HG02759 (cell line): ENCODE measurements at regions not wholly inside any gene's neighbourhood (a gene's known extent, or its start where the extent isn't known, plus 50 kb on each side); places are given as distances from the start of the nearest gene placed in this dataset.
A peak's percentile ranks its signal among the peaks of the same experiment; 100 is the strongest.
"Not testable (repeated sequence)": the region's sequence is repeated elsewhere in the genome, so short reads cannot be mapped to it uniquely, and the experiment has no call there.

Source experiments
- ATAC-seq: cut with Tn5 transposase; IDR thresholded peaks from one replicate; pipeline ENCODE4 v1.9.1; 2021; ENCODE audit warnings: mild to moderate bottlenecking, moderate library complexity; ENCODE audit not compliant: unreplicated experiment

DNA sequence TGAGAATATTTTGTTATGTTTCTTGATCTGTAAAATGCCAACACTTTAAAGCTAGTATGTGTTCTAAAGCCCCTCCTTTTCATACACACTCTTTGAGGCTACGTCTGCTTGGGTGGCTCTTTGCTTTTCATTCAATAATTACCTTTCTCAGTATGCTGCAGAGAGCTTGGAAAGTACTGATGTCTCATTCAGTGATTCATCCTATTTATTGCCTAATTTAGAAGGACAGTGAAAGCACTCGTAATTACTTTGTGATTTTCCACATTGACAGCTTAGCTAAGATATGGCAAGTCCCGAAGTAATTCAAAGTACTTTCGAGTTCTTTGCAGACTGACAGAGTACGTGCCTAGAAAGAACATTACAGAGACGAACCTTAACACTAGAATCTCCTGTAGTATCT is 57.2 kb downstream of the BMP15 start:
- no peak for ATAC-seq

DNA sequence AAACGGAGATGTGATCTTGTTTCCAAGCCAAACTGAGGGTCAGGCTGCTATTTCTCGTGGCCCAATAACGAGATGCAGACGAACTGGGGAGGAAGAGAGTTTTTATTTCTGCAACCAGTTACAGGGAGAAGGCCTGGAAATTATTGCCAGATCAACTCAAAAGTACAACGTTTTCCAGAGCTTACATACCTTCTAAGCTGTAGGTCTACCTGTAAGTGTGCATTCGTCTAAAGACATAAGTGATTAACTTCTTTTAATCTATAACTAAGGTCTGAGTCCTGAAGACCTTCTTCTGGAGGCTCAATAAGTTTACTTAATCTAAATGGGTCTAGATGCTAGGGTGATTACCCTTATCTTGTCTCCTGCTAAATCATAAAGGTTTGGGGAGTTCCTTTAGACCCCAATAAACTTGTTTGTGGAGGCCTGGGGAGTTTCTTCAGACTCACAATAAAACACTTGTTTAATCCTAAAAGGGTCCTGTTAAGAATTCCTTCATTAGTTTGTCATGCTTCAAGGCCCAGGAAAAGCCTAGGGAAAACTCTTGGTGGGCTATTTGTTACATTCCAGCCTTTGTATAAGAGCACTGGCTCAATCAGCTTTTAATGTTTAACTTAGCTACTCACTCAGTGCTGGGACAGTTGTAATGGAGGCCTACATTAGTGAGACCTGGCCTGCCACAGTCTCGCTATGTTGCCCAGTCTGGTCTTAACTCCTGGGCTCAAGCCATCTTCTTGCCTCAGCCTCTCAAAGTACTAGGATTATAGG is 58.5 kb downstream of the BMP15 start:
- not testable (repeated sequence) for ATAC-seq

DNA sequence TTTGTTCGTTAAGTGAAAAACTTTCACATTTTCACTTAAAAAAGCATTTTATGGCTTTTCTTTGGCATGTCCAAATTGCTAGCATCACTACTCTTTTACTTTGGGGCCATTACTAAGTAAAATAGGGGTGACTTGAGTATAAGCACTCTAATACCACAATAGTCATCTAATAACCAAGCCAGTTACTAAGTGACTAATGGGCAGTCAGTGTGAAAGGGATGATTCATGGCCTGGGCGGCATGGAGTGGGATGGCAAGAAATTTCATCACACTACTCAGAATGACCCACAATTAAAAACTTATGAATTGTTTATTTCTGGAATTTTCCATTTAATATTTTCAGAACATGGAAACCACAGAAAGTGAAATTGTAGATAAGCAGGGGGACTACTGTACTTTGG is 60.9 kb downstream of the BMP15 start:
- no peak for ATAC-seq

DNA sequence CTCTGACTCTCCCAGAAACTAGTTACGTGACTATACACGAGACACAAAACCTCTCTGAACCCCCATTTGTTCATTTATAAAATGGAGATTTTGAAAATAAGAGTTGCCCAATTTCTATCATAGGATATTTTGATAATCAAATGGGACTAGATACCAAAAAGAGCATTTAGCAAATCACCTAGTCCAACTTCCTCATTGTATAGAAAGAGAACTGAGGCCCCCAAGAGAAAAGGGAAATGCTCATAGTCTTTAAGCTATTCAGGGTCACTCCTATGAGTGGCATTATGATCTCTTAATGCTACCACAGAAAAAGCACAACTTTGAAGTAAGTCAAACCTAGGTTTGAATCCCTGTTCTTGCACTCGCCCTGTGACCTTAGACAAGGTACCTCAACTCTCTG is 62.7 kb downstream of the BMP15 start:
- no peak for ATAC-seq

DNA sequence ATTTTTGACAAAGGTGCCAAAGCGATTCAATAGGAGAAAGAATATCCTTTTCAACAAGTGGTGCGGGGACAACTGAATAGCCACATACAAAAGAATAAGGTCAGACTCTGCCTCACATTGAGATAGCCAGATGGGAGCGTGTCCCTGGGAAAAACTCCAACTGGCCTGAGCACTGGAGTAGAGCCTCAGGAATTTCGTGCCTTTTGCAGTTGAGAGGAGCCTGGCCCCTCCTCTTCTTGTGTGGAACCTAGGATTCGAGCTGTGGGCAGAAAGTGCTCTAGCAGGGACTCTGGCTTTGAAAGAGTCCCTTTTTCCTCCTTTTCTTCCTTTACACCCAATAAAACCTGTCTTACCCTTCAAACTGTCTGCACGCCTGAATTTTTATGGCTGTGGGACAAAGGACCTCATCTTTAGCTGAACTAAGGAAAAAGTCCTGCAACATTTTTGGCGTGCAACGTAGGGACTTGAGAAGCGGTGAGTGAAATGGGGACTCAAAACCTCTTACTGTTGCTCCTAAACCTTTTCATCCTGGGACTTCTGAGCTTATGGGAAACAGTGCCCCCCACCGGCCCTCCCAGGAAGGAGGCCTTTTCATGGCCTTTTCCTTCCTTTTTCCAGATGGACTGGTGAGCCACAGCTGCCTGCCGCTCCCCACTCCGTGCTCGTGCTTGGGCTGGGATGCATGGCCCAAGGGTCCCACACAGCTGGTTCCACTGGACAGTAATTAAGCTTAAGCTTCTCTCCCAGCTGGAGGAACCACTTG is 68.6 kb downstream of the BMP15 start:
- no peak for ATAC-seq

DNA sequence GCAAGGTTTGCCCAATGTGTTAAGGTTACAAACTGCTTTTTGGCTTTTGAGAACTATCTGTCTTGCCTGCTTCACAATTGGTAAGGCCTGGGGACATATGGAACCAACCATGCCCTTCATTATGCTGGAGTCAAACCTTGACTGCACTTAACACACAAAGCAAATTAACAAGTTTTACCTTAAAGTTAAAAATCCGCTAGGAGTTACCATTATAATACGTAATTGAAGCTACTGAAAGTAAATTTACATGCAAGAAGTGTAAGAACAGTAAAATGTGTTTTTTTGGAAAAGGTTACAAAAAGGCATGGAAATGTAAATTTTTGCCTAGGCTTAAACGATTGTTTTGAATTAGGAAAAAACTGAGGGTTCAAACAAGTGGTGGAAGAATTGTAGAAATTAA is 69.7 kb downstream of the BMP15 start:
- ATAC-seq = no peak

DNA sequence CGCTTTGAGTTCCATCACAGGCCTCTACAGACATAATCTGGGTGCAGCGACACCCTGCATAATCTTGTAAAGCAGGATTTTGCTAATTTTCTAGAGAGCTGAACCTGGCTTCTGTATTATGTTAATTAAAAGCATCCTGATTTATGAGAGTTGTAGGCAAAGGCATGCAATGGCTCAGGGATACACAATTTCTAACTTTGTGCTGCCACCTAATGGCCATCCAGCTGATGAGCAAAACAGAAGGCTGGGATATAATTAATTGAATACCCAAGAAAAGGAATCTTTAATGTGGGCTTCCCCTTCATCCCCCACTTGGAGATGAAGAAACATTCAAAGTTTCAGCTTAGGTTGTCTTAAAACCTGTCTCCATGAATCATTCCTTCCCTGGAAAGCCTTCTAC is 78.1 kb downstream of the BMP15 start:
- no peak for ATAC-seq

DNA sequence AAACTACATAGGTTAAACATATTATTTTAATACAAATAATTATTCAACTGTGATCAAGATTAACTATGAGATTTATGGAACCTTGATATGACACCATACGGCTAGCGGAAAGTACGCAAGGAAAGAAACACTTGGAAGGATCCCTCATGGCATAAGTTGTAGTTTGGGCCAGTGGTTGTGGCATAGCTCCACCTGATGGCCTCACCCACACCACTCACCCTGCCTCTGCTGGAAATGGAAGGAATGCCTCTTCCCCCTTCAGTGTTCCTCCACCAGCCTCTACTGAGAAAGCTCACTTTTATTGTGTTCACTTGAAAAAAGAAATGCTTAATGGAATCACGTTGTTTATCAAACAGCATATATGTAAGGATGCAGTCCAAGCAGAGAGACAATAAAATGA is 86.4 kb downstream of the BMP15 start:
- ATAC-seq = no peak

DNA sequence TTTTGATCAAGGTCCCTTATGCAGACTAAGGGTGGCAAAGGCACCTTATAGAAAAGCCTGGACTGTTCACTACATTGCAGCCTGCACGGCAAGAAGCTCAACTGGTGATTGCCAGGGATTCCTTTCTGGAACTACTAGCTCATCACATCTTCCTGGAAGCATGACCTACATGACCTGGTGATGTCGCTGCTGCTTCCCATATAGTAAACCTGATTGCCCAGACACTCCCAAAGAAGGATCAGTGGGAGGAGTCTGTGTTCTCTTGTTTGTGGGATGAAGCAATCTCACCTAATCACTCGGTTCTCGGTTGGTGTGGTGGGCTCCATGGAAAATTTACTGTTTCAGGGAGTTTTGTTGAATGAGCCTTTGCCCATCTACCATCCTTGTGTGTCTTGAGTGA is 89.8 kb downstream of the BMP15 start:
- not testable (repeated sequence) for ATAC-seq

DNA sequence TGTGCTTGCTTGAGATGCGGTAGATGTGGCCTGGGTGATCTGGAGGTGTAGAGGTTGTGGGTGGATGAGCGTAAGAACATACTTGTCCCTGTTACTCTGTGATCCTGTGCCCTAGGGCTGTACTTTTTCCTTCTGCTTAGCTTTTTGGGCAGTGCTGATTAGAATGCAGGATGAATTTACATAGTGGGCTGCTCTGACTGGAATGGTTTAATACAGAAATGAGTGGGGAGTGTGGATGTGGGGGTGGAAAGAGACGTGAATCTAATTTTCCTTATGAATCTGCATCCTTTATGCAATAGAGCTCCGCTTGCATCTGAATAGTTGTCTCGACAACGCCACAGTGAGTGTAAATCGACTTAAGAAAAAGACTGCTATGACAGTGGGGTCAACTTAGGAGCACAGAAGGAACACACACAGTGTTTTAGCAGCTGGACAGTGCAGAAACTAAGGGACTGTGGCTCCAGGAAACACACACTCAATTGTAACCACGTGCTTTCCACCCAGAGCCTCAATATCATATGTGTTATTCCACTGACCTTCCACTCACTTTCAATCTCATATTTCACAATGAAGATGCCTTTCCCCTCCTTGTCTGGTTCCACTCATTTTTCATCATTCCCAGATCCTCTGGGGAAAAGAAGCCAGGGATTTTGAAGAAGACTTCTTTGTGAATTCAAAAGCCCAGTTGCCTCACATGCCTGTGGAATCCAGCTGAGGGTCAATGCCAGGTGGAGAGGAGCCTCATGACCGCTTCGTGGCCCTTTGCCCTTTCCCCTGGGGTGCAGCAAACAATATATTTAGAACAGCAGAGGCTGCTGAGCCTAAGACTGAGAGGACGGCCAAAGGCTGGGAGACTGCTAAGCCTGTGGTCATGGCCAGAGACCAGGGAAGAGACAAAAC is 91.4 kb downstream of the BMP15 start:
- not testable (repeated sequence) for ATAC-seq

DNA sequence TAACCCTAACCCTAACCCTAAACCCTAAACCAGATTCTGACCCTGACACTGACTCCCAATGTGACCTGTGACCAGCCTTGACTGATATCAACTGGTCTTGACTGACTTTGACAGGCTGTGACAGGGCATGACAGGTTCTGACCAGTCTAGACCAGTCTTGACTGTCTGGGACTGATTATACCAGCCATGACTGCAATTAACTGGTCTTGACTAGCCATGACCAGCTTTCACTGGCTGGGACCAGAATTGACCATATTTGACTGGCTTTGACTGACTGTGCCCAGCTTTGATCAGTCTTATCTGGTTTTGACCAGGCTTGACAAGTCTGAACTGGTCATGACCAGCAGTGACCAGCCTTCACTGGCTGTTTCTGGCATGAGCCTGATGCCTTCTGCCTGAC is 95.5 kb downstream of the BMP15 start:
- no peak for ATAC-seq

DNA sequence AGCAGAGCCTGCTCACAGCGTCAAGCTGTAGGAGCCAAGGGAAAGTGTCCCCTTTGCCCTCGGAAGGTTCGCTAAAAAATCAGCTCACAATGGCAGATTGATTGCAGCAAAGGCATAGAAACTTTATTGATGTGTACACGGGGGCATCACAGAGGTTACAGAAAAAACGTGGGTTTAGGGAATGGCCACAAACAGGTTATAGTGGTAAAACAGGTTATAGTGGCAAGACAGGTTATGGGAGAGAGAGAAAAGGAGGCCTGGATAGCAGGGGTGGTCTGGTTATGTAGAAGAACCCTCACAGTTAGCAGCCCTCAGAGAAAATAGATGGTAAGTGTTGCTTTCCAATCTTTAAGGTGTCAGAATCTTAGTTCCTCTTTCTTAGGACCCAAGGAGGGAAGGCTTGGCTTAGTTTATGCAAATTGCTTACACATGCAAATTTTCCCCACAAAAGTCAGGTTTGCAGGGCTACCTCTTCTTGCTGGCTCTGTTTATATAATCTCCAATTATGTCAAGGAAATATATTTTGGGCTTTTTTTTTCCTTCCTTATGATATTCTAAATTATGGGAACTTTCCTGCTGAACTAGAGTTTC is 113.7 kb downstream of the BMP15 start:
- ATAC-seq = peak; percentile 42

DNA sequence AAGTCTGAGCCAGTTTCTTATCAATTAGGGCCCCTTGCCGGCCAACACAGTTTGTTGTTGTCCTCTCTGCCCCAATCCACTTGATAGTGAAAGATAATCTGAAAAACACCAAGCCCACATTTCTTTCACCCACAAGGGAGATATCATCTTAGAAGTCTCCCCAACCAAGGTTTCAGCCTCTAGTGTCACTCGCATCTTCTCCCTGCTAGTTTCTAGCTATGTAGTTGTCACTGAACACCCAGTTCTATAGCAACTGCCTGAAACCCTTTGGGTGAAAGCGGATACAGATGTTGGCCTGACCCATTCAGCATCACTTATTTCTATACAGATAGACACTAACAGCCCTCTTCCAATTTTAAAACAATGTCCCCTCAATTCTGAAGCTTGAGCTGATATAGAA is 116.3 kb downstream of the BMP15 start:
- ATAC-seq = no peak

DNA sequence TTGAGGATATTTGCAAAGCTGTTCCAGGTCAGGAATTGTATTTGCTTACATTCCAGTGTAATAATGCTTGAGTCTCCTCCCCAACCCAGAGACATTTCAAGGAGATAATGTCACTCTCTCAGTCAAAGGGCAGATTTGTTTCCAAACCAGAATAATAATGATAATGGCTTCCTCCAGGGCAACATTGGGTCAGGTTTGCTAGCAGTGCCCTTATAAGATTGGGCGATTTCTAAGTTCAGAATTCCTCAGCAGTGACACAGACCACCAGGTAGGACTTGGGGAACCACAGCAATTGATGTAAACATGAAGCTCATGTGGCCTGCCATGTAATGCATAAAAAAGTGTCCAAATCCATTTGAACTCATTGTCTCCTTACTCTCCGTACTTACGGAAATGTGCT is 125.2 kb downstream of the BMP15 start:
- ATAC-seq = no peak

DNA sequence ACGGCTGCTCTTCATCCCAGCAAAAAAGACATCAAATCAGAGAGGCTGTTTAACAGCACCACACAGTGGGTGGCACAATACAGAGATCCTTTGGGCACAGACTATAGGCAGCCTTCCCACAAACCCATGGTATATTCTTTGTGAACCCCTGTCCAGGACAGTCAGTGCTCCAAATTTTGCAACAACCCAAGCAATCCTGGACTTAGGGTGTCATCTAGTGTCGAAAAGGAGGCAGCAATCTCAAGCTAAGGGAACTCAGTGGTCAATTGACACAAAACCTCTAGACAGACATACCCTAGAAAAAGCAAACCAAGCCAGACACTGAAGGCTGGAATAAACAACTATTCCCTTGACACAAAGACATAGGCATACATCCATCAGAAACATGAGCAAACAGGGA is 137.4 kb downstream of the BMP15 start:
- no peak for ATAC-seq

DNA sequence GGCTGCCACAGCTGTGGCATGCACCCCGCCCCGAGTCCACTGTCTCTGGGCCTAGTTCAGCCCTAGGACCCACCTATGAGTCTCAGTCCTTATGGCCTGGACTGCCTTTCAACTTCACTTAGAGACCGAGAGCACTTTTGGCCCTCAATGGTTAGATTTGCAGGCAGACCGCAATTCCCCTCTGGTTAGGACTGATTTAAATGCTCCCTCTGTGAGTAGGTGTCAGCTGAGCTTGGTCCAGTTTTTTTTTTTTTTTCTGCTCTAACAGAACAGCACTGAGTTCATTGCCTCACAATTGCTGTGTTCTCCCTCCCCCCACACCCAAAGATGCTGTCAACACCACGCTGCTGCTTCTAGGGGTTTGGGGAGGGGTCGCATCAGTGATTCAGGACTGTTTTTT is 143.2 kb downstream of the BMP15 start:
- ATAC-seq = no peak

DNA sequence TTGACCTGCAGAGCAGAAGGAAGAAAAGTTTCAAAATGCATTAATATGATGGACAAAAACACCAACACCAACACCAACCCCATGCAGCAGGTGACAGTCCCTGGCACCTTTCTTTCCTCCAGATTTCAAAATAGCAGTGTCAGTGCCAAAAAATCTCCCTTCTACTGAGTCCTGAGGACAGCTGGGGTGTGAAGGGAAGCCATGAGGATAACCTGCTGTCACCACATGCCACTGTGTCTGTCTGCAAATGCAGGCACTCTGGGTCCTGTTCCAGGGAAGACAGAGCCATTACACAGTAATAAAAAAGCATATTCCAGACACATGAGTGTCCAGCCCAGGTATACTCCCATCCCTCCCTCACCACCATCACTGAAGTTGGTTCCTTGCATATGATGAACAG is 187.5 kb downstream of the BMP15 start:
- no peak for ATAC-seq

DNA sequence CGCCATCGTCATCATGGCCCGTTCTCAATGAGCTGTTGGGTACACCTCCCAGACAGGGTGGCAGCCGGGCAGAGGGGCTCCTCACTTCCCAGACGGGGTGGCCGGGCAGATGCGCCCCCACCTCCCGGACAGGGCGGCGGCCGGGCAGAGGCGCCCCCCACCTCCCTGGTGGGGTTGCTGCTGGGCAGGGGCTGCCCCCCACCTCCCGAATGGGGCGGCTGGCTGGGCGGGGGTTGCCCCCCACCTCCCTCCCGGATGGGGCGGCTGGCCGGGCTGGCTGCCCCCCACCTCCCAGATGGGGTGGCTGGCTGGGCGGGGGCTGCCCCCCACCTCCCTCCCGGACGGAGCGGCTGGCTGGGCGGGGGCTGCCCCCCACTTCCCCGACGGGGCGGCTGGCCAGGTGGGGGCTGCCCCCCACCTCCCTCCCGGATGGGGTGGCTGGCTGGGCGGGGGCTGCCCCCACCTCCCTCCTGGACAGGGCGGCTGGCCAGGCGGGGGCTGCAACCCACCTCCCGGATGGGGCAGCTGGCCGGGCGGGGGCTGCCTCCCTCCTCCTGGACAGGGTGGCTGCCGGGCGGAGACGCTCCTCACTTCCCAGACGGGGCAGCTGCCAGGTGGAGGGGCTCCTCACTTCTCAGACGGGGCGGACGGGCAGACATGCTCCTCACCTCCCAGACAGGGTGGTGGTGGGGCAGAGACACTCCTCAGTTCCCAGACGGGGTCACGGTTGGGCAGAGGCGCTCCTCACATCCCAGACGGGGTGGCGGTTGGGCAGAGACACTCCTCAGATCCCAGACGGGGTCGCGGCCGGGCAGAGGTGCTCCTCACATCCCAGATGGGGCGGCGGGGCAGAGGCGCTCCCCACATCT is 208.8 kb downstream of the BMP15 start:
- not testable (repeated sequence) for ATAC-seq

DNA sequence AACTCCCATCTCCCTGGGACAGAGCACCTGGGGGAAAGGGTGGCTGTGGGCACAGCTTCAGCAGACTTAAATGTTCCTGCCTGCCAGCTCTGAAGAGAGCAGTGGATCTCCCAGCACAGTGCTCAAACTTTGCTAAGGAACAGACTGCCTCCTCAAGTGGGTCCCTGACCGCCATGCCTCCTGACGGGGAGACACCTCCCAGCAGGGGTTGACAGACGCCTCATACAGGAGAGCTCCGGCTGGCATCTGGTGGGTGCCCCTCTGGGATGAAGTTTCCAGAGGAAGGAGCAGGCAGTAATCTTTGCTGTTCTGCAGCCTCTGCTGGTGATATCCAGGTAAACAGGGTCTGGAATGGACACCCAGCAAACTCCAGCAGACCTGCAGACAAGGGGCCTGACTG is 206.9 kb upstream of the NUDT10 start:
- ATAC-seq = not testable (repeated sequence)

DNA sequence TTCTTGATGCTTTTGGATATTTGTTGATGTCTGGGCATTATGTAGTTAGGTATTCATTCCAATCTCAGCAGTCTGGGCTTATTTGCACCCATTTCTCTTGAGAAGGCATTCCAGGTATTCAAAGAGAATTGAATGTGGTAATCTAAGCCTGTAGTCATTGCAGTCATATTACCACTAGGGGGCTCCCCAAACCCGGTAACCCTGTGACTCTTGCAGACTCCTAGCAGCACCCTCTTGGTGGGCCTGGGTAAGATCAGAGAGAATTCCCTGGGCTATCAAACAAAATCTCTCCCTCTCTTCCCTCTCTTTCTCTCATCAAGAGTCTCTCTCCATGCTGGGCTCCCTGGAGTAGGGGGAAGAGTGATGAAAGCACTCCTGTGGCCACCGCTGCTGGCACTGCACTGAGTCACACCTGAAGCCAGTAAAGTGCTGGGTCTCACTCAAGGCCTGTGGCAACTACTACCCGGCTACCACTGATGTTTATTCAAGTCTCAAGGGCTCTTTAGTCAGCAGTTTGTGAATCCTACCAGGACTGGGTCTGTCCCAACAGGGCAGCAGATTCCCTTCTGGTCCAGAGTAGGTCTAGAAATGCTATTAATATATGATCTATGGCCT is 187.7 kb upstream of the NUDT10 start:
- ATAC-seq = peak; percentile 71
